GM12878 (cell line): ENCODE measurements at regions not wholly inside any gene's neighbourhood (a gene's known extent, or its start where the extent isn't known, plus 50 kb on each side); places are given as distances from the start of the nearest gene placed in this dataset.

ENCODE experiments used
- EZH2 ChIP-seq: IDR thresholded peaks from 2 replicates; pipeline ENCODE4 v1.6.1; 2012; ENCODE audit warnings: low read depth, mild to moderate bottlenecking, control low read depth, inconsistent platforms, low read length, borderline replicate concordance; ENCODE audit not compliant: control insufficient read depth
- KDM1A ChIP-seq: fragments of 200-600 bp; sonication (generic); IDR thresholded peaks from 2 replicates; pipeline ENCODE4 v1.6.1; 2016; ENCODE audit warnings: borderline replicate concordance
- PKNOX1 ChIP-seq: fragments of 450-650 bp; IDR thresholded peaks from 2 replicates; pipeline ENCODE4 v1.6.1; 2016; ENCODE audit warnings: mild to moderate bottlenecking
- SREBF1 ChIP-seq: IDR thresholded peaks from 2 replicates; pipeline ENCODE4 v1.6.1; 2012; ENCODE audit warnings: mild to moderate bottlenecking, low read length
- ZNF384 ChIP-seq: IDR thresholded peaks from 2 replicates; pipeline ENCODE4 v1.6.1; 2012; ENCODE audit warnings: low read depth, mild to moderate bottlenecking, low read length, improper control_type of control experiment, borderline replicate concordance
- TF ChIP-seq, protein P1 (sequence below), 3 experiments: IDR thresholded peaks in 2 of 3; conservative IDR thresholded peaks in 1 of 3; 2 replicates each; pipeline ENCODE4 v1.5.1; 2011; ENCODE audit warnings: low read depth in 3 of 3, low read length in 3 of 3, mild to moderate bottlenecking in 3 of 3, control low read depth in 2 of 3, moderate library complexity in 2 of 3, inconsistent platforms in 1 of 3, mixed read lengths in 1 of 3; ENCODE audit not compliant: control insufficient read depth in 2 of 3, insufficient read depth in 1 of 3; ENCODE audit errors: extremely low read depth in 1 of 3

DNA sequence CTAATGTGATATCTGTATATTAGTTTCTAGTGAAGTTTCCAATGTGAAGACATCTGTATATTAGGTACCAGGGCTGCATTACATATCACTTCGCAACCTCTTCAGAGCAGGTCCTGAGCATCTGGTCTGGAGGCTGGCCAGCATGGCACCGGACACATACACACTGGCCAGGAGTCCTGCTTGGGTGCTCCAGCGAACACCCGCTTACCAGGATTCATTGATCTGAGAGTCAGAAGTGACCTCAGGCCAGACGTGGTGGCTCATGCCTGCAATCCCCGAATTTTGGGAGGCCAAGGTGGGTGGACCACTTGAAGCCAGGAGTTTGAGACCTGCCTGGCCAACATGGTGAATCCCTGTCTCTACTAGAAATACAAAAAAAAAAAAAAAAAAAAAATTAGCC, 93.0 kb upstream of the IRS2 start:
- TF ChIP-seq PKNOX1: no peak
- no peak for TF ChIP-seq KDM1A
- no peak for TF ChIP-seq EZH2
- TF ChIP-seq, protein P1, sequence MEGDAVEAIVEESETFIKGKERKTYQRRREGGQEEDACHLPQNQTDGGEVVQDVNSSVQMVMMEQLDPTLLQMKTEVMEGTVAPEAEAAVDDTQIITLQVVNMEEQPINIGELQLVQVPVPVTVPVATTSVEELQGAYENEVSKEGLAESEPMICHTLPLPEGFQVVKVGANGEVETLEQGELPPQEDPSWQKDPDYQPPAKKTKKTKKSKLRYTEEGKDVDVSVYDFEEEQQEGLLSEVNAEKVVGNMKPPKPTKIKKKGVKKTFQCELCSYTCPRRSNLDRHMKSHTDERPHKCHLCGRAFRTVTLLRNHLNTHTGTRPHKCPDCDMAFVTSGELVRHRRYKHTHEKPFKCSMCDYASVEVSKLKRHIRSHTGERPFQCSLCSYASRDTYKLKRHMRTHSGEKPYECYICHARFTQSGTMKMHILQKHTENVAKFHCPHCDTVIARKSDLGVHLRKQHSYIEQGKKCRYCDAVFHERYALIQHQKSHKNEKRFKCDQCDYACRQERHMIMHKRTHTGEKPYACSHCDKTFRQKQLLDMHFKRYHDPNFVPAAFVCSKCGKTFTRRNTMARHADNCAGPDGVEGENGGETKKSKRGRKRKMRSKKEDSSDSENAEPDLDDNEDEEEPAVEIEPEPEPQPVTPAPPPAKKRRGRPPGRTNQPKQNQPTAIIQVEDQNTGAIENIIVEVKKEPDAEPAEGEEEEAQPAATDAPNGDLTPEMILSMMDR (IDR thresholded peaks at IDR 0.05 in 2 of 3, conservative IDR thresholded peaks at IDR 0.05 in 1 of 3; ENCODE audit: control insufficient read depth in 2 of 3, extremely low read depth in 1 of 3, insufficient read depth in 1 of 3, low read depth in 3 of 3, low read length in 3 of 3): no peak
- TF ChIP-seq ZNF384: no peak
- TF ChIP-seq SREBF1: no peak
